ENCODE measurements at regions not wholly inside any gene's neighbourhood (a gene's known extent, or its start where the extent isn't known, plus 50 kb on each side); places are given as distances from the start of the nearest gene placed in this dataset.

DNA sequence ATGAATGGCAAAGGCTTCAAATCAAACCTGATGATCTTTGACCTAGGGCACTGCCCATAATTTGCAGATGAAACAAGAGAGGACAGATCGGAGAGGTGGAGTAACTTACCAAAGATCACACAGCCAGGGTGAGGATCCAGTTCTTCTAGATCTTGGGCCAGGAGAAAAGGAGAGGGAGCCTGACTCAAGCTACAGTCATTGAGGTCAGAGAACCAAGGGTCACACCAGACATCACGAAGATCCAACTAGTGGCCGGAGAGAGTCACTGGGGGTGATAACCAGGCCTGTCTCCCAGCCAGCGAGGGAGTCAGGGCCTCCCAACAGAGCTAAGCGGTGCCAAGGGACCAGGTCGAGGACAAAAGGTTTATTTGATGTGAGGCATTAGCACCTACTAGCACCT, 115.0 kb downstream of the RIPK4 start:
- TF ChIP-seq, protein P1, sequence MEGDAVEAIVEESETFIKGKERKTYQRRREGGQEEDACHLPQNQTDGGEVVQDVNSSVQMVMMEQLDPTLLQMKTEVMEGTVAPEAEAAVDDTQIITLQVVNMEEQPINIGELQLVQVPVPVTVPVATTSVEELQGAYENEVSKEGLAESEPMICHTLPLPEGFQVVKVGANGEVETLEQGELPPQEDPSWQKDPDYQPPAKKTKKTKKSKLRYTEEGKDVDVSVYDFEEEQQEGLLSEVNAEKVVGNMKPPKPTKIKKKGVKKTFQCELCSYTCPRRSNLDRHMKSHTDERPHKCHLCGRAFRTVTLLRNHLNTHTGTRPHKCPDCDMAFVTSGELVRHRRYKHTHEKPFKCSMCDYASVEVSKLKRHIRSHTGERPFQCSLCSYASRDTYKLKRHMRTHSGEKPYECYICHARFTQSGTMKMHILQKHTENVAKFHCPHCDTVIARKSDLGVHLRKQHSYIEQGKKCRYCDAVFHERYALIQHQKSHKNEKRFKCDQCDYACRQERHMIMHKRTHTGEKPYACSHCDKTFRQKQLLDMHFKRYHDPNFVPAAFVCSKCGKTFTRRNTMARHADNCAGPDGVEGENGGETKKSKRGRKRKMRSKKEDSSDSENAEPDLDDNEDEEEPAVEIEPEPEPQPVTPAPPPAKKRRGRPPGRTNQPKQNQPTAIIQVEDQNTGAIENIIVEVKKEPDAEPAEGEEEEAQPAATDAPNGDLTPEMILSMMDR (IDR thresholded peaks at IDR 0.05; ENCODE audit: low read length), result no peak
- TF ChIP-seq EZH2 (IDR thresholded peaks at IDR 0.05; ENCODE audit: borderline replicate concordance, low read length), result no peak

Data from OCI-LY1 (cell line).